BJ (cell line): ENCODE measurements at regions not wholly inside any gene's neighbourhood (a gene's known extent, or its start where the extent isn't known, plus 50 kb on each side); places are given as distances from the start of the nearest gene placed in this dataset.
"Not testable (repeated sequence)": the region's sequence is repeated elsewhere in the genome, so short reads cannot be mapped to it uniquely, and the experiment has no call there.

Experiments
- CTCF ChIA-PET: fragments of 350-600 bp; formaldehyde crosslinking; extraction: SDS; loops from one replicate; lab custom pipeline; 2021; ENCODE audit warnings: antibody characterized with exemption, inconsistent platforms; lab: Yijun Ruan, JAX
- POLR2A ChIA-PET: fragments of 300-600 bp; sonication (Branson Sonifier 250); formaldehyde crosslinking; extraction: SDS; loops from one replicate; lab custom pipeline; 2021; ENCODE audit warnings: antibody characterized with exemption; lab: Charles Lee
- DNase-seq: peaks from one replicate; pipeline ENCODE4 v3.0.0-alpha.2; 2011; ENCODE audit warnings: low read depth
- H3K27me3 ChIP-seq: 2 replicates; pipeline ENCODE4 v1.6.0; 2011; ENCODE audit warnings: low read length; ENCODE audit not compliant: control insufficient read depth, insufficient read depth
- H3K36me3 ChIP-seq: 2 replicates; pipeline ENCODE4 v1.5.1; 2011; ENCODE audit warnings: low read length; ENCODE audit not compliant: control insufficient read depth, insufficient read depth
- H3K4me3 ChIP-seq: 2 replicates; pipeline ENCODE4 v1.5.1; 2011; ENCODE audit warnings: low read depth, mild to moderate bottlenecking, control low read depth, low read length
- CTCF ChIP-seq: IDR thresholded peaks from 2 replicates; pipeline ENCODE4 v1.5.1; 2011; ENCODE audit warnings: low read depth, mild to moderate bottlenecking, control low read depth, inconsistent platforms, low read length, moderate library complexity; ENCODE audit not compliant: insufficient read depth

- H3K4me3 ChIP-seq = no peak overlapping the region
- H3K36me3 ChIP-seq = no peaks in the 10 kb centered on the region
- POLR2A ChIA-PET = no interaction called here
- CTCF ChIA-PET = interaction anchor here (1.6 kb wide), 1 partner anchor 18 kb away, joined by 5 read pairs; no protein-coding TSS in a partner anchor
- H3K27me3 ChIP-seq = peaks cover 7% of the 10 kb centered on the region
- no peak for TF ChIP-seq CTCF
- DNase-seq = no peak
Measured at GRCh38 chr12:31220633-31221550, 105.1 kb downstream of the SINHCAF start.

- CTCF ChIA-PET = interaction anchor here (1.6 kb wide), 1 partner anchor 17 kb away, joined by 5 read pairs; no protein-coding TSS in a partner anchor
- no peak for DNase-seq
- no peaks in the 10 kb centered on the region for H3K36me3 ChIP-seq
- peaks cover 6% of the 10 kb centered on the region for H3K27me3 ChIP-seq
- no peak overlapping the region for H3K4me3 ChIP-seq
- POLR2A ChIA-PET = no interaction called here
- TF ChIP-seq CTCF = no peak
Measured at GRCh38 chr12:31221551-31221945, 104.4 kb downstream of the SINHCAF start.

- no peak overlapping the region for H3K4me3 ChIP-seq
- ChIA-PET POLR2A (no interaction called here), CTCF (interaction anchor here (1.2 to 1.3 kb wide), 2 partner anchors 15 to 16 kb away, joined by 3 to 4 read pairs; no protein-coding TSS in a partner anchor)
- TF ChIP-seq CTCF = no peak
- peaks cover 3% of the 10 kb centered on the region for H3K27me3 ChIP-seq
- no peaks in the 10 kb centered on the region for H3K36me3 ChIP-seq
- DNase-seq = no peak
Measured at GRCh38 chr12:31222620-31223222, 103.2 kb downstream of the SINHCAF start.

GRCh38 chr12:31223640-31224039 lies 102.3 kb downstream of the SINHCAF start:
- DNase-seq, POLR2A ChIA-PET, H3K4me3 ChIP-seq, H3K36me3 ChIP-seq, H3K27me3 ChIP-seq: not testable (repeated sequence)
- CTCF ChIA-PET = interaction anchor here (1.0 to 1.3 kb wide), 3 partner anchors 12 to 17 kb away, joined by 3 to 4 read pairs (median 3); no protein-coding TSS in a partner anchor

GRCh38 chr12:31224768-31225448 lies 101.0 kb downstream of the SINHCAF start:
- CTCF ChIA-PET = interaction anchor here (1.0 to 1.2 kb wide), 2 partner anchors 10 to 234 kb away, joined by 3 read pairs; no protein-coding TSS in a partner anchor
- no peak overlapping the region for H3K4me3 ChIP-seq
- H3K27me3 ChIP-seq = peaks cover 2% of the 10 kb centered on the region; the same call in 1 of the 2 replicates
- POLR2A ChIA-PET = no interaction called here
- DNase-seq = no peak
- H3K36me3 ChIP-seq = no peaks in the 10 kb centered on the region
- no peak for TF ChIP-seq CTCF
